VCaP (cell line): ENCODE measurements at regions not wholly inside any gene's neighbourhood (a gene's known extent, or its start where the extent isn't known, plus 50 kb on each side); places are given as distances from the start of the nearest gene placed in this dataset.

Experiments used
- H3K27ac ChIP-seq: fragments of 450-650 bp; 2 replicates; pipeline ENCODE4 v1.5.1; 2017
- TF ChIP-seq, protein P1 (sequence below): fragments of 450-650 bp; conservative IDR thresholded peaks from 2 replicates; pipeline ENCODE4 v1.5.1; 2017; ENCODE audit warnings: mild to moderate bottlenecking, moderate library complexity

DNA sequence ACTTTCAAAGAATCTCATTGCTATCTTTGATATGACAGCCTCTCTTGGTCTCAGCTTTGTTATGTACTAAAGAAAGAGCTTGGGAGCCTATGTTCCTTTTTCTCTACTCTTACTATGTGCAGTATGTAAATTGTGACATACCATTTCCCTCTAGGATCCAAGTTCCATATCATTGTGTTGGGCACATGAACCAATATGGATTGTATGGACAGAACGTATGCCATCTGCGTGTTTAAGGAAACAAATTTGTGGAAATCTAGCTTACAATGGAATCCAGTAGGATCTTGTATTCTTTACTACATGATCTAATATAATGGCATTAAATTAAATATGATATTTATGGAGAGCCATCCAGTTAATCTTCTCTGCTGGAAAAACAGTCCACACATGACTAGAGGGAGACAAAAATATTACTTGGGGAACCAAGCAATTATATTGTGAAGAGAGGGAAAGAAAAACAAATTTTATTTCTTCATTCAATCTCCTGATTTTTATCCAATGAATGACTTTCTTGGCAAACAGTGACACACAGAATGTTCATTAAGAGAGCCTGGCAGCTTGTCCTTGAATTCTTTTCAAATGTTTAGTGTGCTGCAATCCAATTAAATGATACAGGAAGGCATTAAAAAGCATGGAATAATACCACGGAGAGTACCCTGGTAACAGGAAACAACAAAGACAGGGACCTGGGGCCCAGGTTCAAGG lies 106.5 kb upstream of the DAB1 start:
- H3K27ac ChIP-seq: no peak overlapping the region
- TF ChIP-seq, protein P1, sequence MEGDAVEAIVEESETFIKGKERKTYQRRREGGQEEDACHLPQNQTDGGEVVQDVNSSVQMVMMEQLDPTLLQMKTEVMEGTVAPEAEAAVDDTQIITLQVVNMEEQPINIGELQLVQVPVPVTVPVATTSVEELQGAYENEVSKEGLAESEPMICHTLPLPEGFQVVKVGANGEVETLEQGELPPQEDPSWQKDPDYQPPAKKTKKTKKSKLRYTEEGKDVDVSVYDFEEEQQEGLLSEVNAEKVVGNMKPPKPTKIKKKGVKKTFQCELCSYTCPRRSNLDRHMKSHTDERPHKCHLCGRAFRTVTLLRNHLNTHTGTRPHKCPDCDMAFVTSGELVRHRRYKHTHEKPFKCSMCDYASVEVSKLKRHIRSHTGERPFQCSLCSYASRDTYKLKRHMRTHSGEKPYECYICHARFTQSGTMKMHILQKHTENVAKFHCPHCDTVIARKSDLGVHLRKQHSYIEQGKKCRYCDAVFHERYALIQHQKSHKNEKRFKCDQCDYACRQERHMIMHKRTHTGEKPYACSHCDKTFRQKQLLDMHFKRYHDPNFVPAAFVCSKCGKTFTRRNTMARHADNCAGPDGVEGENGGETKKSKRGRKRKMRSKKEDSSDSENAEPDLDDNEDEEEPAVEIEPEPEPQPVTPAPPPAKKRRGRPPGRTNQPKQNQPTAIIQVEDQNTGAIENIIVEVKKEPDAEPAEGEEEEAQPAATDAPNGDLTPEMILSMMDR: no peak

DNA sequence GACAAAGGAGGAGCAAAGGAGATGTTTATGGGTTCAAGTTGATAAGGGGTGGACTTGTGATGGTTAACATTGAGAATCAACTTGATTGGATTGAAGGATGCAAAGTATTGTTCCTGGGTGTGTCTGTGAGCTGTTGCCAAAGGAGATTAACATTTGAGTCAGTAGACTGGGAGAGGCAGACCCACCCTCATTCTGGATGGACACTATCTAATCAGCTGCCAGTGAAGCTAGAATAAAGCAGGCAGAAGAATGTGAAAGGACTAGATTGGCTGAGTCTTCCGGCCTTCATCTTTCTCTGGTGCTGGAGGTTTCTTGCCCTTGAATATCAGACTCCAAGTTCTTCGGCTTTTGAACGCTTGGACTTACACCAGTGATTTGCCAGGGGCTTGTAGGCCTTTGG lies 98.7 kb upstream of the DAB1 start:
- TF ChIP-seq, protein P1: no peak
- H3K27ac ChIP-seq: no peak overlapping the region

DNA sequence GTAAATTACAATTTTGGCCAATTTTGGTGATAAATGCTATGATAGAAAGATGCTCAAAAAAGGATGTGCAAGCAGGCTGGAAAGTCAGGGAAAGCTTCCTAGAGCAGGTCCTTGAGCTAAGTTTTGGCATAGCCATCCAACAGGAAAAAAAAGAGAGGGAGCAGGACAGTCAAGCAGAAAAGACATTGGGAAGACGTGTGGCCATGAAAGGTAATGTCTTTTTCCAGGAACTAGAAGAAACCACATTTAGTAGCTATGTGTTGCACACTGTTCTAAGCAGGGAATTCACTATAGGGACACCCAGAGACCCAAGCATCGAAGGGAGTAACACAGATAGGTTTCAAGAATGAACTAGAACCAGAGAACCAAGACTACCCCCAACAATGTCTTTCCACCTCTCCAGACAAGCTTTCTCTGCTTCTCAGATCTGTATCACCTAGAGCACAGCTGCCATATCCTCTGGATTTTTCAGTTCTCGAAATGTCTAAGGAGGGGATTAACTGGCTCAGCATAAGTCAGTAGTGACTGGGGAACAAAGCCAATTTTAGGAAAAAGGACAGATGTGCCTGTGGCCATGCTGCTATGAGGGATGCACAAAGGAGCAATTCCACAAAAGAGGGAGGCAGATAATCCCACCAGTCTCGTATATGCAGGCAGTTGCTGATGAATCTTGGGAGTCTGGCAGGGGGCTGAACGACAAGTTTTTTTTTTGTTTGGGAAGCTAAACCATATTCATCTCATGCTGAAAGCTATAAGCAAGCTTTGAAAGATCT lies 97.1 kb upstream of the DAB1 start:
- H3K27ac ChIP-seq: no peak overlapping the region
- TF ChIP-seq, protein P1: no peak

DNA sequence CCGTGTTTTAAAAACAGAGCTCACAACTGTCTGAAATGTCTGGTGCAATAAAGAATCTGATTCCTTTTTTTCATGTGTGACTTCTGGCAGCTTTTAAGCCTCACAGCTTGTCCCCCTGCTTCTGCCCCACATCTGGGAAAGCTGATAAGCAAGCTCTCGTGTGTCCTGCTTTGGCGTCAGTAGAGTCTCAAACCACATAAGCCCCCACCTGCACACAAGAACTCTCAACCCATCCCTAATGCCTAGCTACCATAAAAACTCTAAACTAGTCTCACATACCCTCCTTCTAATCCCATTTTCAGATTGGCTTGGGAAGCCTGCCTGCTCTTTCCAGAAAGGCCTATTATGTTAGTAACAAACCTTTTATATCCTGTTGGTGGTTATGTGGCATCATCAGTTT lies 94.6 kb upstream of the DAB1 start:
- no peak overlapping the region for H3K27ac ChIP-seq
- TF ChIP-seq, protein P1: no peak

DNA sequence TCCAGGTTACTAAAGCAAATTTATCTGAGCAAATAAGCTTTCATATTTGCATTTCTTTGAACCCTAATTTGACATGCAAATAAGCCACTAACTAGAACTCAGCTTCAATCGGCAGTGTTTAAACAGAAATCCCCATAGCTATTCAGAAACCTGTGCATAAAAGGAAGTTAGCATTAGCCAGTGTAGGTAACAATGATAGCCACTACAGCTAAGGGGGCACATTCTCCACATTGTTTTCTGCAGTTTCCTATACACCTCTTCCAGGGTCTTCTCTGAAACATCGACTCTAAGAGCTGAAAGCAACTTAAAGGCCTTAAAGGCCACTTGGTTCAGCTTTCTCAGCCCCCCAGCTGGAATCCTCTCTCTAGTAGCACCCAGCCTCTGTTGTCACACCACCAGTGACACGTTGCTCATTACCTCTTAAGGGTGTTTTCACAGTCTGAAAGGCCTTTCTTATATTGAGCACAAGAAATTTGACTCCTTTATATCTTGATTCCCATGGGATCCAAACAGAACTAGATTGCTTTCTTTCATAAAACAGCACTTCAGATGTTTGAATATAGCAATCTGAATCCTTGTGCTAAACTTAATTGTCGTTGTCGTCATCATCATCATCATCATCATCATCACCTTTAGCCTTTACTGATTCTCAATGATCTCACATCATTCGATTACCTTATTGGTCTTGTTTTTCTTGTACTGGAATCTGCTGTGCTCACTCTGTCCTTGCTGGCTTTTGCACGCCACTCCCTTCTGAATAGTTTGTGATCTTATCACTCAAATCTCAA lies 93.9 kb upstream of the DAB1 start:
- TF ChIP-seq, protein P1: no peak
- no peak overlapping the region for H3K27ac ChIP-seq

DNA sequence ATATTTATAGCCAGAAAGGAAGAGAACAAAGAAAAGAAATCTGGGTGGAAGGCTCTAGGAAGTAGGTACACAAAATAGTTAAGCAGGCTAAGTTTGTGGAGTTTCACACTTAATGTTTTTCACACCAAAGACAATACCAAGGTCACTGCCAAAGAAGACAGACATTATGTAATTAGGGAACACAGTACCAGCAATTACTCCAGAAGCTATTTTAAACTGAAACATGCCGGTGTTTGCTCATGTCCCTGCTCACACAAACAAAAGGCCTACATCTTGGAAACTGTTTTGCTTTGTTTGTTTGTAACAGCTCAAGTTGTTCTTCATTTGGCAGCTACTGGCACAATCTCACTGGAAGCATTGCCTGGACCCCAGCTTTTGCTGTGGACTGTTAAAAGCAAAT lies 88.5 kb upstream of the DAB1 start:
- TF ChIP-seq, protein P1: no peak
- peak overlapping the region; percentile 45 for H3K27ac ChIP-seq

DNA sequence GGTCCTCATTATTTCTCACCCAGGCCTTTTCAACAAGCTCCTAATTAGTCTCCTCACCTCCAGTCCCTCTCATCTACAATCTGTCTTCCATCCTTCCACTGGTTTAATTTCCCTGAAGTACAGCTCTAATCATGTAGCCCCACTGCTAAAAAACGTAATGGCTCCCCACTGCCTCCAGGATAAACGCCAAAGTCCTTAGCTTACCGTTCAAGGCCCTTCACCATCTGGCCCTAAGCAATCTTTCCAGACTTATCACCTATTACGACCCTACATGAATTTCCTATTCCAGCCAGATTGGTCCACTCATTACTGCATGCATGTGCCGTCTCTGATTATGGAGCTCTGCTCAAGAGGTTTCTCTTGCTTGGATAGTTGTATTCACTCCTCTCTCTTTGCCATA lies 83.1 kb upstream of the DAB1 start:
- TF ChIP-seq, protein P1: no peak

More for the DNA sequence above, 83.1 kb upstream of the DAB1 start:
- H3K27ac ChIP-seq: no peak overlapping the region
